Left ventricle myocardium inferior (tissue), 1 donor: ENCODE measurements at regions not wholly inside any gene's neighbourhood (a gene's known extent, or its start where the extent isn't known, plus 50 kb on each side); places are given as distances from the start of the nearest gene placed in this dataset.
"Not testable (repeated sequence)": the region's sequence is repeated elsewhere in the genome, so short reads cannot be mapped to it uniquely, and the experiment has no call there.

Source experiments
- DNase-seq: peaks from one replicate; pipeline ENCODE4 v3.0.0-alpha.2; 2020
- H3K27ac ChIP-seq: fragments of 200-600 bp; replicated peaks from 2 replicates; pipeline ENCODE4 v1.8.0; 2021
- H3K27me3 ChIP-seq: fragments of 200-600 bp; 2 replicates; pipeline ENCODE4 v1.8.0; 2021; ENCODE audit warnings: low read depth
- H3K36me3 ChIP-seq: fragments of 200-600 bp; 2 replicates; pipeline ENCODE4 v1.8.0; 2021
- H3K4me1 ChIP-seq: fragments of 200-600 bp; 2 replicates; pipeline ENCODE4 v1.8.0; 2021
- H3K4me3 ChIP-seq: fragments of 200-600 bp; 2 replicates; pipeline ENCODE4 v1.8.0; 2021; ENCODE audit warnings: mild to moderate bottlenecking, moderate library complexity
- H3K9me3 ChIP-seq: fragments of 200-600 bp; replicated peaks from 2 replicates; pipeline ENCODE4 v1.8.0; 2021
- CTCF ChIP-seq: fragments of 200-600 bp; IDR thresholded peaks from 2 replicates; pipeline ENCODE4 v1.8.0; 2021; ENCODE audit warnings: antibody characterized with exemption, mild to moderate bottlenecking, borderline replicate concordance
- intact Hi-C: fragments of 100-400 bp; cut with micrococcal nuclease; formaldehyde crosslinking; loops from one replicate; pipeline ENCODE4 v1.11.0; 2022
- donor health status: DM: no; HTN: yes; CAD: no; lungs with severe emphysema.

GRCh38 chrY:19567051-19567921 is 177.2 kb downstream of the KDM5D start:
- Histone ChIP-seq H3K36me3 (no peaks in the 10 kb centered on the region), H3K4me3 (peak overlapping the region; percentile 79), H3K27ac (peak overlapping the region; percentile 89), H3K4me1 (peaks cover 14% of the 10 kb centered on the region), H3K9me3 (no peaks in the 10 kb centered on the region), H3K27me3 (no peaks in the 10 kb centered on the region)
- intact Hi-C loops, result no loop called here
- DNase-seq, result peak; percentile 84
- TF ChIP-seq CTCF, result no peak

DNA sequence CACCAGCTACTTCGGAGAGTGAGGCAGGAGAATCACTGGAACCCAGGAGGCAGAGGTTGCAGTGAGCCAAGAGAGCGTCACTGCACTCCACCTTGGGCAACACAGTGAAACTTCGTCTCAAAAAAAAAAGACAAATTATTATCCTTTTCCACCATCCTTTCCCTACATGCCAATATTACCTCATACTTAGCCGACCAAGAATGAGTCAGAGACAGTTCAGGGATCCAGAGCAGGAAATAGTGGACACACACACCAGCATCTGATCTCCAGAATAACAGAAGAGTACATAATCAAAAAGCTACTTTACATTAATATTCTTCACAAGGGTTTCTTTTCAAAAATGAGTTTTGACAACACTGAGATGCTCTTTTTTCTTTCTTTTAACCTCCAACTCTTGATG is 185.4 kb downstream of the KDM5D start:
- Histone ChIP-seq H3K36me3 (no peaks in the 10 kb centered on the region), H3K4me3 (no peak overlapping the region), H3K27me3 (no peaks in the 10 kb centered on the region), H3K4me1 (no peaks in the 10 kb centered on the region), H3K27ac (no peak overlapping the region), H3K9me3 (no peaks in the 10 kb centered on the region)
- DNase-seq, result no peak
- TF ChIP-seq CTCF, result no peak
- intact Hi-C loops, result no loop called here

GRCh38 chrY:19549671-19550466 is 194.7 kb downstream of the KDM5D start:
- Histone ChIP-seq H3K27me3 (peaks cover 10% of the 10 kb centered on the region), H3K4me1 (no peaks in the 10 kb centered on the region), H3K27ac (no peak overlapping the region), H3K4me3 (no peak overlapping the region), H3K36me3 (no peaks in the 10 kb centered on the region), H3K9me3 (no peaks in the 10 kb centered on the region)
- no peak for TF ChIP-seq CTCF
- no peak for DNase-seq
- intact Hi-C loops, result no loop called here

GRCh38 chrY:19541475-19542306 is 202.8 kb downstream of the KDM5D start:
- intact Hi-C loops, result no loop called here
- no peak for DNase-seq
- no peak for TF ChIP-seq CTCF

DNA sequence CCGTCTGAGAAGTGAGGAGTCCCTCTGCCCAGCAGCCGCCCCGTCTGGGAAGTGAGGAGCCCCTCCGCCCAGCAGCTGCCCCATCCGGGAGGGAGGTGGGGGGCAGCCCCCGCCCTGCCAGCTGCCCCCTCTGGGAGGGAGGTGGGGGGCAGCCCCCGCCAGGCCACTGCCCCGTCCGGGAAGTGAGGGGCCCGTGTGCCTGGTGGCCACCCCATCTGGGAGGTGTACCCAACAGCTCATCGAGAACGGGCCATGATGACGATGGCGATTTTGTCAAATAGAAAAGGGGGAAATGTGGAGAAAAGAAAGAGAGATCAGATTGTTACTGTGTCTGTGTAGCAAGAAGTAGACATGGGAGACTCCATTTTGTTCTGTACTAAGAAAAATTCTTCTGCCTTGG is 208.8 kb downstream of the KDM5D start:
- intact Hi-C loops, H3K27ac ChIP-seq, H3K36me3 ChIP-seq, H3K4me3 ChIP-seq, H3K9me3 ChIP-seq, DNase-seq, H3K4me1 ChIP-seq: not testable (repeated sequence)
- H3K27me3 ChIP-seq, result peaks cover 10% of the 10 kb centered on the region

More at GRCh38 chrY:19541475-19542306, 202.8 kb downstream of the KDM5D start:
- Histone ChIP-seq H3K36me3 (no peaks in the 10 kb centered on the region), H3K27me3 (peaks cover 32% of the 10 kb centered on the region), H3K4me3 (no peak overlapping the region), H3K27ac (no peak overlapping the region), H3K4me1 (no peaks in the 10 kb centered on the region), H3K9me3 (no peaks in the 10 kb centered on the region)
